Karpas-422 (cell line): ENCODE measurements at regions not wholly inside any gene's neighbourhood (a gene's known extent, or its start where the extent isn't known, plus 50 kb on each side); places are given as distances from the start of the nearest gene placed in this dataset.

Experiments used
- DNase-seq: peaks from one replicate; pipeline ENCODE4 v3.0.0-alpha.2; 2015
- H2AFZ ChIP-seq: fragments of 200-600 bp; sonication (generic); 2 replicates; pipeline ENCODE4 v1.6.1; 2014; ENCODE audit warnings: antibody characterized with exemption, low read length, mixed read lengths
- H3K27ac ChIP-seq: fragments of 200-600 bp; sonication (generic); 2 replicates; pipeline ENCODE4 v1.5.1; 2014; ENCODE audit warnings: mild to moderate bottlenecking, low read length, moderate library complexity
- H3K27me3 ChIP-seq: fragments of 200-600 bp; sonication (generic); 2 replicates; pipeline ENCODE4 v1.6.1; 2014; ENCODE audit warnings: low read length, mixed read lengths
- H3K36me3 ChIP-seq: fragments of 200-600 bp; sonication (generic); 2 replicates; pipeline ENCODE4 v1.6.1; 2014; ENCODE audit warnings: low read length, mixed read lengths; ENCODE audit not compliant: insufficient read depth
- H3K4me1 ChIP-seq: fragments of 200-600 bp; sonication (generic); 2 replicates; pipeline ENCODE4 v1.6.1; 2014; ENCODE audit warnings: mild to moderate bottlenecking, low read length, mixed read lengths
- H3K4me2 ChIP-seq: fragments of 200-600 bp; sonication (generic); 2 replicates; pipeline ENCODE4 v1.6.1; 2014; ENCODE audit warnings: low read length, low read depth, mild to moderate bottlenecking; ENCODE audit not compliant: poor library complexity, severe bottlenecking
- H3K4me3 ChIP-seq: fragments of 200-600 bp; sonication (generic); 2 replicates; pipeline ENCODE4 v1.5.1; 2014; ENCODE audit warnings: mild to moderate bottlenecking, antibody characterized with exemption, low read length, mixed read lengths
- H3K79me2 ChIP-seq: fragments of 200-600 bp; sonication (generic); 2 replicates; pipeline ENCODE4 v1.6.1; 2014; ENCODE audit warnings: mild to moderate bottlenecking, low read length, mixed read lengths
- H3K9ac ChIP-seq: fragments of 200-600 bp; sonication (generic); 2 replicates; pipeline ENCODE4 v1.6.0; 2014; ENCODE audit warnings: low read length
- H3K9me2 ChIP-seq: fragments of 200-600 bp; sonication (generic), shearing (Covaris generic); replicated peaks from 2 replicates; pipeline ENCODE4 v1.6.0; 2014; ENCODE audit warnings: mild to moderate bottlenecking, low read length, moderate library complexity; ENCODE audit not compliant: insufficient read depth
- H3K9me3 ChIP-seq: fragments of 300-700, 200-600 bp; sonication (generic); 2 replicates; pipeline ENCODE4 v1.6.1; 2014; ENCODE audit warnings: low read length, mixed read lengths
- H4K20me1 ChIP-seq: fragments of 200-600 bp; sonication (generic); 2 replicates; pipeline ENCODE4 v1.6.1; 2014; ENCODE audit warnings: mild to moderate bottlenecking, antibody characterized with exemption, low read length, low read depth; ENCODE audit not compliant: insufficient read depth

GRCh38 chr17:13074026-13074425, 56.2 kb upstream of the ELAC2 start:
- Histone ChIP-seq H3K27me3 (no peaks in the 10 kb centered on the region), H3K79me2 (no peaks in the 10 kb centered on the region), H2AFZ (no peak overlapping the region), H3K36me3 (no peaks in the 10 kb centered on the region), H3K4me2 (no peak overlapping the region), H3K9ac (no peak overlapping the region), H4K20me1 (no peaks in the 10 kb centered on the region), H3K9me3 (no peaks in the 10 kb centered on the region), H3K27ac (no peak overlapping the region), H3K4me3 (no peak overlapping the region), H3K9me2 (no peaks in the 10 kb centered on the region), H3K4me1 (no peaks in the 10 kb centered on the region)
- no peak for DNase-seq

- H2AFZ ChIP-seq = no peak overlapping the region
- no peak overlapping the region for H3K27ac ChIP-seq
- DNase-seq = no peak
- no peaks in the 10 kb centered on the region for H3K27me3 ChIP-seq
- no peak overlapping the region for H3K9ac ChIP-seq
- H3K79me2 ChIP-seq = no peaks in the 10 kb centered on the region
- H3K4me1 ChIP-seq = no peaks in the 10 kb centered on the region
- no peak overlapping the region for H3K4me3 ChIP-seq
- no peaks in the 10 kb centered on the region for H3K9me2 ChIP-seq
- no peaks in the 10 kb centered on the region for H3K36me3 ChIP-seq
- H3K4me2 ChIP-seq = no peak overlapping the region
- no peaks in the 10 kb centered on the region for H3K9me3 ChIP-seq
- H4K20me1 ChIP-seq = no peaks in the 10 kb centered on the region
These were observed 55.2 kb upstream of the ELAC2 start for GRCh38 chr17:13073018-13073417.

GRCh38 chr17:13070732-13071131, 52.9 kb upstream of the ELAC2 start:
- Histone ChIP-seq H4K20me1 (no peaks in the 10 kb centered on the region), H3K4me2 (no peak overlapping the region), H3K36me3 (no peaks in the 10 kb centered on the region), H3K4me1 (no peaks in the 10 kb centered on the region), H3K4me3 (no peak overlapping the region), H2AFZ (no peak overlapping the region), H3K9me3 (no peaks in the 10 kb centered on the region), H3K9me2 (no peaks in the 10 kb centered on the region), H3K79me2 (no peaks in the 10 kb centered on the region), H3K9ac (no peak overlapping the region), H3K27ac (no peak overlapping the region), H3K27me3 (no peaks in the 10 kb centered on the region)
- no peak for DNase-seq

GRCh38 chr17:13067629-13068303, 49.9 kb upstream of the ELAC2 start:
- no peak for DNase-seq
- no peaks in the 10 kb centered on the region for H3K9me2 ChIP-seq
- H3K4me3 ChIP-seq = no peak overlapping the region
- H3K79me2 ChIP-seq = no peaks in the 10 kb centered on the region
- H3K9ac ChIP-seq = no peak overlapping the region
- no peaks in the 10 kb centered on the region for H4K20me1 ChIP-seq
- no peak overlapping the region for H3K4me2 ChIP-seq
- no peaks in the 10 kb centered on the region for H3K4me1 ChIP-seq
- H3K27me3 ChIP-seq = no peaks in the 10 kb centered on the region
- no peaks in the 10 kb centered on the region for H3K36me3 ChIP-seq
- no peaks in the 10 kb centered on the region for H3K9me3 ChIP-seq
- H2AFZ ChIP-seq = no peak overlapping the region
- H3K27ac ChIP-seq = no peak overlapping the region
